K562 (cell line): ENCODE measurements at regions not wholly inside any gene's neighbourhood (a gene's known extent, or its start where the extent isn't known, plus 50 kb on each side); places are given as distances from the start of the nearest gene placed in this dataset.

Experiments used
- ATAC-seq: fragments of 200-7000 bp; cut with Tn5 transposase; 3 replicates; pipeline ENCODE4 v1.9.1; 2020; ENCODE audit warnings: moderate library complexity
- BruUV-seq: library from RNA; stranded (reverse); fragments of 400-500 nt; replicated peaks from 2 replicates; lab custom pipeline; 2021; lab: Mats Ljungman, UMichigan
- CTCF ChIA-PET: fragments of 300-600 bp; formaldehyde crosslinking; extraction: SDS; loops from one replicate; lab custom pipeline; 2021; ENCODE audit warnings: low intra/inter-chr PET ratio; lab: Yijun Ruan, JAX
- POLR2A ChIA-PET: fragments of 300-600, 350-650 bp; sonication (Branson Sonifier 250); formaldehyde crosslinking; extraction: SDS; loops from one replicate; lab custom pipeline; 2021; ENCODE audit warnings: antibody characterized with exemption, inconsistent platforms; lab: Yijun Ruan, JAX
- DNase-seq, 4 experiments: peaks; one replicate each; pipeline versions ENCODE4 v3.0.0 to v3.0.0-alpha.2; 2011 to 2018; ENCODE audit warnings: low spot score in 3 of 4, mixed read lengths in 3 of 4; ENCODE audit errors: extremely low read depth in 1 of 4
- FAIRE-seq: peaks from 2 replicates; lab custom pipeline; 2011; peaks lifted over from hg19 to GRCh38; lab: Jason Lieb, UNC
- H2AFZ ChIP-seq: 2 replicates; pipeline ENCODE4 v1.6.0; 2011; ENCODE audit warnings: low read depth, low read length, control low read depth, inconsistent platforms
- H3K27ac ChIP-seq: fragments of 200-600 bp; 3 replicates; pipeline ENCODE4 v1.8.0; 2011; ENCODE audit warnings: low read depth, mild to moderate bottlenecking, control low read depth, inconsistent platforms, low read length, moderate library complexity, mixed read lengths; ENCODE audit errors: extremely low read depth
- H3K27me3 ChIP-seq, 2 experiments: fragments of 300-600 bp in 1 of 2; 2 replicates in 1 of 2; 3 replicates in 1 of 2; pipeline versions ENCODE4 v1.6.0 to v1.8.0; 2011; ENCODE audit warnings: inconsistent platforms in 2 of 2, low read length in 2 of 2, mild to moderate bottlenecking in 1 of 2, mixed read lengths in 1 of 2, moderate library complexity in 1 of 2; ENCODE audit not compliant: control insufficient read depth in 2 of 2, insufficient read depth in 2 of 2
- H3K36me3 ChIP-seq: fragments of 300-600 bp; 3 replicates; pipeline ENCODE4 v1.8.0; 2011; ENCODE audit warnings: mild to moderate bottlenecking, low read length, inconsistent platforms; ENCODE audit not compliant: control insufficient read depth, insufficient read depth
- H3K4me1 ChIP-seq, 2 experiments: fragments of 200-600 bp in 1 of 2; replicated peaks in 1 of 2; 2 replicates in 1 of 2; 3 replicates in 1 of 2; pipeline versions ENCODE4 v1.5.1 to v1.8.0; 2011; ENCODE audit warnings: inconsistent platforms in 2 of 2, low read length in 2 of 2, mild to moderate bottlenecking in 1 of 2, mixed read lengths in 1 of 2, moderate library complexity in 1 of 2; ENCODE audit not compliant: control insufficient read depth in 2 of 2, insufficient read depth in 2 of 2
- H3K4me2 ChIP-seq: 2 replicates; pipeline ENCODE4 v1.6.1; 2011; ENCODE audit warnings: low read length, control low read depth, inconsistent platforms, mixed read lengths; ENCODE audit not compliant: insufficient read depth
- H3K4me3 ChIP-seq: fragments of 200-600 bp; sonication (generic), shearing (Covaris generic); 2 replicates; pipeline ENCODE4 v1.5.1; 2016; ENCODE audit warnings: control low read depth, inconsistent platforms
- H3K79me2 ChIP-seq: fragments of 200-600 bp; 3 replicates; pipeline ENCODE4 v1.8.0; 2011; ENCODE audit warnings: low read length, inconsistent platforms; ENCODE audit not compliant: control insufficient read depth, insufficient read depth
- H3K9ac ChIP-seq, 2 experiments: 2 replicates each; pipeline versions ENCODE4 v1.6.0 to v1.6.1; 2011; ENCODE audit warnings: low read depth in 2 of 2, low read length in 2 of 2, control low read depth in 1 of 2, inconsistent platforms in 1 of 2, mild to moderate bottlenecking in 1 of 2, mixed read lengths in 1 of 2; ENCODE audit not compliant: insufficient read depth in 1 of 2
- H3K9me1 ChIP-seq: one replicate; pipeline ENCODE4 v1.6.0; 2011; ENCODE audit warnings: inconsistent platforms, mild to moderate bottlenecking, low read length, moderate library complexity; ENCODE audit not compliant: control insufficient read depth, insufficient read depth
- H3K9me3 ChIP-seq: replicated peaks from 2 replicates; pipeline ENCODE4 v1.5.1; 2011; ENCODE audit warnings: low read depth, low read length, inconsistent platforms; ENCODE audit not compliant: control insufficient read depth, insufficient read depth
- H4K20me1 ChIP-seq: replicated peaks from 2 replicates; pipeline ENCODE4 v1.6.1; 2011; ENCODE audit warnings: low read length, inconsistent platforms, mixed read lengths; ENCODE audit not compliant: control insufficient read depth, insufficient read depth
- DNMT1 ChIP-seq: fragments of 450-650 bp; IDR thresholded peaks from 2 replicates; pipeline ENCODE4 v1.6.1; 2016; ENCODE audit warnings: antibody characterized with exemption, mild to moderate bottlenecking
- ELF1 ChIP-seq: fragments of 200-800 bp; sonication (Bioruptor generic); IDR thresholded peaks from 2 replicates; pipeline ENCODE4 v1.6.1; 2016; ENCODE audit warnings: missing genetic modification characterization, missing compliant biosample characterization
- EZH2 ChIP-seq: IDR thresholded peaks from 2 replicates; pipeline ENCODE4 v1.6.1; 2012; ENCODE audit warnings: low read depth, mild to moderate bottlenecking, inconsistent platforms, low read length, borderline replicate concordance
- TAF1 ChIP-seq: IDR thresholded peaks from 2 replicates; pipeline ENCODE4 v1.6.1; 2011; ENCODE audit warnings: mild to moderate bottlenecking, low read length, moderate library complexity; ENCODE audit not compliant: insufficient read depth, control insufficient read depth, severe bottlenecking; ENCODE audit errors: extremely low read depth
- TCFL5 ChIP-seq: fragments of 250-450 bp; sonication (Bioruptor Pico); conservative IDR thresholded peaks from 2 replicates; pipeline ENCODE4 v1.6.1; 2021; ENCODE audit warnings: mild to moderate bottlenecking, moderate library complexity, matching md5 sums
- ZNF644 ChIP-seq: fragments of 200-800 bp; sonication (Bioruptor generic); IDR thresholded peaks from 2 replicates; pipeline ENCODE4 v1.6.1; 2016; ENCODE audit warnings: low read depth, missing genetic modification characterization, missing compliant biosample characterization
- WGBS: fragments of 100-300 bp; shearing (Covaris generic); methylation state at CpG from one replicate; pipeline ENCODE4 v1.1.6; 2016; ENCODE audit warnings: low coverage, mixed read lengths; ENCODE audit not compliant: insufficient coverage; ENCODE audit errors: missing lambda C conversion rate; 5-methylcytosine and 5-hydroxymethylcytosine counted together
- in situ Hi-C: fragments of 300-500 bp; cut with MboI; formaldehyde crosslinking; loops from 4 replicates; pipeline ENCODE4 v1.15.0; 2018; ENCODE audit warnings: inconsistent platforms, mixed read lengths
- intact Hi-C: fragments of 100-400 bp; cut with micrococcal nuclease; formaldehyde crosslinking; loops from 2 replicates; pipeline ENCODE4 v1.14.2; 2022
- TF ChIP-seq, protein P1 (sequence below), 2 experiments: fragments of 450-650 bp in 1 of 2; sonication (generic) in 1 of 2; formaldehyde crosslinking; conservative IDR thresholded peaks; 2 replicates each; pipeline versions ENCODE4 v1.4.0 to v1.8.1; 2020 to 2022; ENCODE audit warnings: mild to moderate bottlenecking in 1 of 2, missing genetic modification reagents in 1 of 2
- TF ChIP-seq, protein P2 (sequence below): sonication (generic); formaldehyde crosslinking; IDR thresholded peaks from 2 replicates; pipeline ENCODE4 v1.8.0; 2022; ENCODE audit warnings: mild to moderate bottlenecking, missing genetic modification reagents

DNA sequence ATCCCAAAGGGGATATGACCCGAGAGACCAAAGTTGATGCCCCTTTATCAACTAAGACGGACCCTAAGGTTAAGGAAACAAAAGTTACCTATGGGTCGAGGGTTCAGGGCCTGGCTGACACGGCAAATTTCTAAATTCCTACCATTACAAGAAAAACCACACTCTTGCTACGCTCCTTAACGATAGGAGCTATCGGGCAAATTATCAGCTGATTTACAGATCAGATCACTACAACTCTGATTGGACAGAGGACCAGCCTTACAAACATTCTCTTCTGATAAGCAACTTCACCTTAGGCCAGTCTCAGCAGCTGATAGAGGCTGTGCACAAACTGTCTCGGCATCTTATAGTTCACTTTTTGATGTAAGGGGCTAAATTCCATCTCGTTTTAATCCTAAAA lies 117.9 kb downstream of the KCTD15 start (continued):
- no peak for TF ChIP-seq TAF1

DNA sequence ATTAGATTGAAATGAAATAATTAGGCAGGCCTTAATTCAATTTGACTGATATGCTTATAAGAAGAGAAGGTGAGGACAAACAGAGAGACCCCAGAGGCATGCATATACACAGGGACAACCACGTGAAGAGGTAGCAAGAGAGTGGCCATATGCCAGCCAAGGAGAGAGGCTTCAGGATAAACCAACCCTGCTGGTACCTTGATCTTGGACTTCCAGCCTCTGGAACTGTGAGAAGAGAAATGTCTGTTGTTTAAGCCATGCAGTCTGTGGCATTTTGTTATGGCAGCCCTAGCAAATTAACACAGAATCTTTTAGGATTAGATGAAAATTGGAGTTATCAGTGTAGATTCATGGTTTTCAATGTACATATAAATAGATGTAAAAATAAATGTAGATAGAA lies 120.1 kb downstream of the KCTD15 start:
- no peak for FAIRE-seq
- intact Hi-C loops, result no loop called here
- Histone ChIP-seq H4K20me1 (no peaks in the 10 kb centered on the region; the same call in 1 of the 2 replicates), H3K4me3 (no peak overlapping the region), H3K4me1 (no peaks in the 10 kb centered on the region), H3K27ac (no peak overlapping the region), H3K79me2 (no peaks in the 10 kb centered on the region), H3K9ac (no peak overlapping the region), H3K36me3 (no peaks in the 10 kb centered on the region), H3K4me2 (no peak overlapping the region), H2AFZ (no peak overlapping the region), H3K27me3 (peaks cover 2 to 13% of the 10 kb centered on the region in 2 experiments; a peak in 4 of 5 replicates), H3K9me3 (no peaks in the 10 kb centered on the region), H3K9me1 (no peaks in the 10 kb centered on the region)
- 0% methylated on average over 1 of the region's 1 CpG for WGBS
- in situ Hi-C loops, result no loop called here
- POLR2A ChIA-PET, result no interaction called here
- CTCF ChIA-PET, result no interaction called here
- no peak for DNase-seq
- ATAC-seq, result no peak
- TF ChIP-seq, protein P1, sequence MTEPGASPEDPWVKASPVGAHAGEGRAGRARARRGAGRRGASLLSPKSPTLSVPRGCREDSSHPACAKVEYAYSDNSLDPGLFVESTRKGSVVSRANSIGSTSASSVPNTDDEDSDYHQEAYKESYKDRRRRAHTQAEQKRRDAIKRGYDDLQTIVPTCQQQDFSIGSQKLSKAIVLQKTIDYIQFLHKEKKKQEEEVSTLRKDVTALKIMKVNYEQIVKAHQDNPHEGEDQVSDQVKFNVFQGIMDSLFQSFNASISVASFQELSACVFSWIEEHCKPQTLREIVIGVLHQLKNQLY (CRISPR knock-in tag; conservative IDR thresholded peaks at IDR 0.05), result no peak
- TF ChIP-seq TCFL5 (no peak), EZH2 (no peak), ELF1 (tag) (no peak), ZNF644 (no peak), DNMT1 (no peak)
- TF ChIP-seq, protein P2, sequence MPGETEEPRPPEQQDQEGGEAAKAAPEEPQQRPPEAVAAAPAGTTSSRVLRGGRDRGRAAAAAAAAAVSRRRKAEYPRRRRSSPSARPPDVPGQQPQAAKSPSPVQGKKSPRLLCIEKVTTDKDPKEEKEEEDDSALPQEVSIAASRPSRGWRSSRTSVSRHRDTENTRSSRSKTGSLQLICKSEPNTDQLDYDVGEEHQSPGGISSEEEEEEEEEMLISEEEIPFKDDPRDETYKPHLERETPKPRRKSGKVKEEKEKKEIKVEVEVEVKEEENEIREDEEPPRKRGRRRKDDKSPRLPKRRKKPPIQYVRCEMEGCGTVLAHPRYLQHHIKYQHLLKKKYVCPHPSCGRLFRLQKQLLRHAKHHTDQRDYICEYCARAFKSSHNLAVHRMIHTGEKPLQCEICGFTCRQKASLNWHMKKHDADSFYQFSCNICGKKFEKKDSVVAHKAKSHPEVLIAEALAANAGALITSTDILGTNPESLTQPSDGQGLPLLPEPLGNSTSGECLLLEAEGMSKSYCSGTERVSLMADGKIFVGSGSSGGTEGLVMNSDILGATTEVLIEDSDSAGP (CRISPR knock-in tag), result no peak
- no TSS peak for BruUV-seq
